ENCODE measurements at regions not wholly inside any gene's neighbourhood (a gene's known extent, or its start where the extent isn't known, plus 50 kb on each side); places are given as distances from the start of the nearest gene placed in this dataset.

DNA sequence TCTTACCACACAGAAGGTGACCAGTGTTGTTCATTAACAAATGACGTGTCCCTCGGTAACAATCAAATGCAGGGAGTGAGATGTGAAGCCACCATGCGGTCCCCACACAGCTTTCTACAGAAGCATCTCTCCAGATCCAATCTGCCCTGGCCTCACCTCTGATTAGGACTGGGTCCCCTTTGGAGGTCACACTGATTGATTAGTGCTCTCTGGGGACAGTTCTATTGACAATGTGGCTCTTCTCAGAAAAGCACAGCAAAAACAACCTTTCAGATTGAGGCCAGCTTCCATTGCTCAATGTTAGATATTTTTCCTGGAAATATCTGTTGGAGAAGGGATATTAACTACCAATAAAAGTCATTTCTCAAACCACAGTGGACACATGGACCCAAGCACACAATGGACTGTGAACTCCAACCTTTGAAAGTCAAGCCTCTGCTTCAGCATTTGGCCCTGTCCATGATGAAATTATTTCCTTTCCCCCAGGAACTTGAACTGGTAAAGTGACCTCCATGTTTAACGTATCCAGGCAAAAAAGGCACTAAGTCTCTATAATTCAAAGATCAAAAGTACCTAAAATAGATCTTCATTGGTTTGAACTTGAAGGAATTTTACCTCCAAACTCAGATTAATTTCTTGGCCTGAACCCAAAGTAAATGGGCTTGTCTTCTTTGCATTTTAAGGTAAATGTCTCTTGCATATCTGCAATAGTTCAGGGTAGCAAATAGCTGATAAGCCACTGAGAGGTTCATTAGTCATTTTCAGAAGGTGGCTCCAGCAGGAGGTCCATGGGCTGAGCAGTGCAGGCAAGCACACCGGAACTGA is 118.5 kb downstream of the FOXA2 start:
- no peak for DNase-seq

DNA sequence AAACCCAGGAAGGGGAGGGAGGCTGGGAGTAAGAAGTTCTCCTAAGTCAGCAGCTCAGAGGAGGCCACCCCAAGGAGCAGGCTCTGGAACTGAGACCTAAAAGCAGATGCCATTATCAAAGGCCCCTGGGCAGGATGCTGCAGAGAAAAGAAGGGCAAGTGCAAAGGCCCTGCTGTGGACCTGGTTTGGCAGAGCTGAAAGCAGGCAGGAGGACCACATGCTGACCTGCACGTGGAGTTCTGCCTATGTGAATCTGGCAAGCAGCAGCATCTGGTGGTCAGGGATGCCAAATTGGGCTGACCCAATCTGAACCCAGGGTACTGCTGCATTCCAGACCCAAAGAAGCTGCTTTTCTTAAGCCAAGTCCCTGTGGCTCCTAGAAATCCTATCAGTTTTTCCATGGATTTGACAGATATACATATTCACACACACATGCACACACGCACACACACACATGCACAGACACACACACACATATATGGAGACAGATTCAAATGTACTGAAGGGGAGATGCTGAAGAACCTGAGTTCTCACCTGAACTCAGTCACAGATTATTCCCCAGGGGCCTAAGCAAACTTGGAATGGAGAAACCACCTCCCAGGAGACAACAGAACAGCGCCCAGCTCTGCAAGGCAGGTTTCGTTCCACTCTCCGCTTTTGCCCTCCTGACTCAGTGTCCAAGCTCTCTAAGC is 119.9 kb downstream of the FOXA2 start:
- no peak for DNase-seq

DNA sequence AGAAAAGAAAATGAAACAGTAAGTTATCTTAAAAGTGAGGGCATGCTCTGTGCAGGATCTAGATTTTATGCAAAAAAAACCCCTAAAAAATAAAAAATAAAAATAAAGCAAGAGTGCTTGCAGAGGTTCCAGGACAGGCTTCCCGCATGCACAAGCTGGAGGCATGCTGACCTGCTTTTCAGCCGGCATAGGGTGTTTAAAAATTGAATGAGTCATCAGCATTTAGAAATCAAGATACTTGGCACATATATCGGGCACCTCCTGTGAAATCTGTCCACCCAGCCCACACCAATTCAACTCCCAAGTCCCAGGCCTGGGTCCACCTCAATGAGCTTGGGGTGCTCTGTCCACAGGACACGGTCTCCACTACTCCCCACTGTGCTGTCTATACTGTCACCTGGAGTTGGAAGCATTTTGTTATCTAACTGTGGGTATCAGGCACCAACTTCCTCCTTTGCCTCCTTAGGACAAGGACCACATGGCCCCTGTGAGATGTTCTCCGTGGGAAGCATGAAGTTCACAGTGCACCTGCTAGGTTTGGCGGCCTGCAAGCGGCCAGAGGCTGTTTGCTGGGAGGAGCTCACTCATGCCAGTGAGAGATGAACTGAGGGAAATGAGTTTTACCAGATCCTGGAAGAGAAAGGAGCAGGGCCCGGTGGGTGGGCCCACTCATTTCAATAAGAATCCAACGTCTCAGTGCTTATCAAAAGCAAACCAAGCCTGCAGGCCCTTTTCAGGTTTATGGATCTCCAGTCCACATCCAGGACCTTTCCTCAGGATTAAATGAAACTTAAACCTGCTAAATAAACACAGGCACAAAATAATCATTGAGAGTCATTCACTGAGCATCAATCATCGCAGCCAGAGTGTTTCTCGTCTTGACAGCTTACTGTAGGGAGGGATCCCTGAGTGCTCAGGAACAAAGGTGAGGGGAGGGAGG is 121.1 kb downstream of the FOXA2 start:
- peak; percentile 46 for DNase-seq

DNA sequence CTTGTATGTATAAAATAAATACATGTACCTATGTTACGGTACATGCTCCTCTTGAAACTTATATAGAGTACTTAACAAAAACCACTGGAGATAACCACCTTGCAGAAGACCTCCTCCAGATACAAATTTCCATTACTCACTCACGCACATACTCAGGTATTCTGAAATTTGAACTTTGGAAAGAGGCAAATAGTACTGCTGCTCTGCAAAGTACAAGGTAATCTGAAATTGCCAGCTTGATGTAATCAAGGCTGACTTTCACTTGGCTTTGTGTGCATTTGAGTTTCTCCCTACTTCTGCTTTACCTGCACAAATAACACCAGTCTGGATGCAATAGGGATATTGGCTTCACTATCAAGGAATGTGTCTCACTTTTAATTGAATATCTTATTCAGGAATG is 123.6 kb downstream of the FOXA2 start:
- no peak for DNase-seq

DNA sequence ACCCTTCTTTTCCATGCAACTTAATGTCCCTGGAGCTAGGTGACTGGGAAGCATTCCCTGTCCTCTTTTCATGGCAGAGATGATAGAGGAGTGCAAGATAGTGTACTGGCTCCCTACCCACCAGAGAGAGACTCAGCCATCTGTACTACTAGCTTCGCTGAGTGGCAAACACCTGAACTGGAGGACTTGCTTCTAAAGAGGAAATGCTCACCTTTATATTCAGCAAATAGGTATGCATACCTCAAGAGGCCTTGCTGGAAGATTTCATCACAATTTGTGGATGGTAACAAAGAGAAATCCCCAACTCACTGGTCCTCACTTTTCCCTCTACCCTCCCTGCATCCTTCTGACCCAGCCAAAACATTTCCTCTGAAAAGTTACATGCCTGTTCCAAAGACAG is 124.1 kb downstream of the FOXA2 start:
- no peak for DNase-seq

DNA sequence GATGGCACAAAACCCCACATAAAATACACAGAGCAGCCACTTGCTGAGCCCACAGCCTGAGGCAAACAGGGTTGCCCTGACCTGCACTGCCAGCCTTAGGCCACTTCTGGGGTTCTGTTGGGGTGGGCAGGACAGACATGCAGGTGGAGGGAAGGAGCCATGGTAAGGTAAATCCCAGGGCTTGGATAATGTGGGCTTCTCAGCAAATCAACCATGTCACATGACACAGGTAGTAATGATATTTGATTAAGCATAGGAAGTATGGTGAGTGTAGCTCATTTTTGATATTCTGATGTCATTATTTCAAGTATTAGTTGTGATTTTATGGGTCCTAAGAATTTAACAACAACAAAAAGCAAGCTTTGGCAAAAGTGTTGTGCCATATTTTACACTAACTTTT is 124.6 kb downstream of the FOXA2 start:
- DNase-seq: no peak

DNA sequence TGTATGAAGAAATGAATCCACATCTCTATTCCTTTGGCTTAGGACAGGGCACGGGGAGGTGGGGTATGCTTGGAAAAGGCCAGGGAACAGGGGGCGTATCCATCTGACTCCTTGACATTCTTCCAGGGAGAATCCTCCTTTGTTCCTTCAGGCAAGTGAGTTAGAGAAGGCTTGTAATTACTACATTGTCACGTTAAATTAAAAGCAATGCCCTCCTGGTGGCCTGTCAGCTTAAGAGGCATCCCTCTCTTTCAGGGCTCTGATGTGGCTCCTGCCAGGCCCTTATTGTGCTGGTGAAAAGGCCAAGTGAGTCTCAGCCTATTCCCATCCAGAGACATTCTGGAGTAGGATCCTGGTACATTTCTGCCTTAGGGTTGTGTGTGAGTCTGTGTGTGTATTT is 128.3 kb downstream of the FOXA2 start:
- peak; percentile 26 for DNase-seq

DNA sequence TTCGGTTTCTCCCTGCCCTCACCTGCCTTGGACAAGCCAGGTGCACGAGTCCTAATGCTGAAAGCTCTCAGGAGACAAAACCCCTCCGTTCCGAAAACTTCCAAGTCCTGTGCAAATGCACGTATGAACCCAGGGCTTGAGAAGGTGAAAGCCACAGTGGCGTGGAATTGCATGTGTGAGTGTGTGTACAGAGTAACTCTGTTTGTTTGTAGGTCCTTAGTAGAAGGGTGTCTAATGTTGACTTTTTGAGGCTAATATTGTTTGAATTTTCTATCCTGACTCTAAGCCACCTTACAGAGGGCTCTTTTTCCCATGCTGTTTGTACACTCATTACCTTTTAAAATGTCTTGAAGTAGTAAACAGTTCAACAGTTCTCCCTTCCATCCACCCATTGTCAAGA is 129.1 kb downstream of the FOXA2 start:
- no peak for DNase-seq

DNA sequence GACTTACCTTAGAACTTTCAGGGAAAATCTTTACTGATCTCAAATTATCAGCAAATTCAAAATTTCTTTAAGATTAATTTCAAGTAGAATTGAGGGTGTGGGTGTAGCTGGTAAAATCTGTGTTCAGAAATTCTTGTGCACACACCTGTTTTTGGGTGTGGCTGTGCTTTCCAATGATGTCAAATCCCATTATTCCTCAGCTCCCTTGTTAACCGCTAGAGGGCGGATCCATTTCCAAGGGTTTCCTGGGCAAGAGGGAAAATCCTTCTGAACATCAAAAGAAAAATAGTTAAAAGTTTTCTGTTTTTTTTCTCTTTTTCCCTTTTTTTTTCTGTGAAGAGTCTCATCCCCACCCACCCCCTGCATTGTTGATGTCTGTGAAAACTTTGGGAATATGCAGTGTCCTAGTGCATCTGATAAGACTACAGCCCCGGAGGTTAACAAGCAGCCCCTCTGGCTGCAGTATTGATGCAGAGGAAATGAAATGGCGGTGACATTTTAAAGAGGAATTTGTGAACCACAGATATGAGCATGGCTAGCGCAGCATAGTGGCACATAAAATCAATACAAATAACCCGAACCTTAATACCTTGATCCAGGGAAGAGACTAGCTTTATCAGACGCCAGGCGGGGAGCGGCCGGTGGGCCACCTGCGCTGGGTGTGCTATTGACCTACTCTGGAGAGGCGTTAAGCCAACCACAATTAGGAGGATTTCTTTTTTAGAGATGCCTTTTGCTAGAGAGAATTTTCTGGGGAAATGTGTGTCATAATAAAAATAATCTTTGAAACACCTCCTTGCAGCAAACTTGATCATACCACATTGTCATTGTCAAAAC is 130.9 kb downstream of the FOXA2 start:
- no peak for DNase-seq

DNA sequence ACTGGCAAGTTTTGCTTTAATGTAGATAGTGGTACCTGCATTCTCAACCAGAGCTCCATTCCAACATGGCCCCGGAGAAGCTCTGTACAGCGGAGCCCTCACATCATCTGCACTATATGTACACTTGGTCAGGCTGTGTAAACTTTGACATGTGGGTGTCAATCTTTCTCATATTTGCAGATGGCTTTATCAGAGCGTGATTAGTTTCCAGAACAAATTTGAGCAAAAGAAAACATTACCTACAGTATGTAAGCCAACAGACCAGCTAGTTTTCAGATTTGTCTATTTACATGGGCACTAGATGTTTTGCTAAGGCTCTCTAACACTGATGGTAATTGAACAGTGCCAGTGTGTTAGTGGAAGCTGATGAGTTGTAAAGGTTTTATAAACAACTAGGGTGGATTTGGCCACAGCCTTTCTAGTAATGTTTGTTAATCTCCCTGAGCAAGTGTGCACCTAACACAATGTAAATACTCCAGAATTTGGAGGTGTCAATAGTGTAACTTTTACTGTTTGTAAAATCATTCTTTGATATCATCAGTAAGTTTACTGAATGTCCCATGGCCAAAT is 131.8 kb downstream of the FOXA2 start:
- no peak for DNase-seq

DNA sequence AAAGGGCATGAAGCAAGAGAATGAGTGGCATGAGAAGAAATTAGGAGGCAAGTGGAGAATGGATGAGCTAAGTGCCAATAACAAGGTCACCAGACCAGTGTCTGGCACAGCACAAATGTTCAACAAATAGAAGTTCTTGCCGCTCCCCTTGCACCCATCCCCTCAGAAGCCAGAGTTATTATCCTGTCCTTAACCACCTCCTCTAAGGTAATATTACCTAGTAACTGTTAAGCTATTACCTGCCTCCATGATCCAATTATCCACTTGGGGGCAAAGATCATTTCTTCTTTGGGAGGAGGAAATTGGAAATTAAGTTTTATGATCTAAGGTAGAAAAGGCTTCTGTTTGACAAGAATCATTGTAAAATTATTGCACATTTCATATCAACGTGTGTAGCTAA is 133.8 kb downstream of the FOXA2 start:
- no peak for DNase-seq

DNA sequence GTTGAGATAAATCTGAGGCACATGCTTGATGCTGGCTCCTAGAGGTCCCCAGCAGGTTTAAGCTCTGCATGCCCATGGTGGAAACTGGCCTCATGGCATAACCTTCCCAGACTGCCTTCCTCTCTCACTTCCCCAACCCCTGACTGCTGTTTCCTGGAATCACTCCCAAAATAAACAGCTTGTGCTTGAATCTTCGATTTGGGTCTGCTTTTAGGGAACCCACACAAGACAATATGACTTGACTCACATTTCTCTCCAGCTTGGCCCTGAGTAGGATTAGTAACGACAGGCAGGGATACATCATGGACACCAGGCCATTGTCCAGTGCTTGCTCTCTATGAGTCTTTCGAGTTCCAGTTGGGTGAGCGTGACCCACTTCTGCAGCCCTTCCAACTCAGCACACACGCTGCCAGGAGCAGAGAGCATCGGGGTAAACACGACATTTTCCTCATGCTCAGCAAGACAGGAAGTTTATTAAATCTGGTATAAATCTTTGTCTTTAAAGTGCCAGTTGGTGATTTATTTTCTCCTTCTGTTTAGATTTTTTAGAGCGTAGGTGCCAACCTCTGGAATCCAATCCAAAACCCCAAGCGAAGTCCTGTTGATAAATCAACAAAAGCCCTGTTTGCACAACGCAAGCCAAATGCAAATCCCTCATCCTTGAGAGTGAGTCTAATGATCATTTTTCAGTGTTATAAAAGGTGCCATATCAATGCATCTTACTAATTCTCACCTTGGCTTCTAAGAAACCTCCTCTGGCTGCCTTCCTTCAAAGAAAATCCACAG is 135.0 kb downstream of the FOXA2 start:
- peak; percentile 76 for DNase-seq

DNA sequence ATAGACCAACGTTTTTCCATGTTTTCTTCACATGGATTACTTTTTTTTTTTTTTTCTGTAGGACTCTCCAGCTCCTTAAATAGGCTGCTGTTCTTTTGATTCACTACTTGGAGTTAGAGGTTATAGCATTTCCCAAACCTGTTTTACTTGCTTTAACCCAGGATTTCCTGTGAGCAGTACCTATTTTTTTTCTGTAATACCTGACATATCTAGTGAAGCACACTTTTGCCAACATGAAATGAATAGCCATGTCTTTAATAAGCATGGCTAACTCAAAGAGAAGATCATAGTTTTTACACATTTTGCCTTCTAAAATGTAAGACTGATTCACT is 137.0 kb downstream of the FOXA2 start:
- no peak for DNase-seq

DNA sequence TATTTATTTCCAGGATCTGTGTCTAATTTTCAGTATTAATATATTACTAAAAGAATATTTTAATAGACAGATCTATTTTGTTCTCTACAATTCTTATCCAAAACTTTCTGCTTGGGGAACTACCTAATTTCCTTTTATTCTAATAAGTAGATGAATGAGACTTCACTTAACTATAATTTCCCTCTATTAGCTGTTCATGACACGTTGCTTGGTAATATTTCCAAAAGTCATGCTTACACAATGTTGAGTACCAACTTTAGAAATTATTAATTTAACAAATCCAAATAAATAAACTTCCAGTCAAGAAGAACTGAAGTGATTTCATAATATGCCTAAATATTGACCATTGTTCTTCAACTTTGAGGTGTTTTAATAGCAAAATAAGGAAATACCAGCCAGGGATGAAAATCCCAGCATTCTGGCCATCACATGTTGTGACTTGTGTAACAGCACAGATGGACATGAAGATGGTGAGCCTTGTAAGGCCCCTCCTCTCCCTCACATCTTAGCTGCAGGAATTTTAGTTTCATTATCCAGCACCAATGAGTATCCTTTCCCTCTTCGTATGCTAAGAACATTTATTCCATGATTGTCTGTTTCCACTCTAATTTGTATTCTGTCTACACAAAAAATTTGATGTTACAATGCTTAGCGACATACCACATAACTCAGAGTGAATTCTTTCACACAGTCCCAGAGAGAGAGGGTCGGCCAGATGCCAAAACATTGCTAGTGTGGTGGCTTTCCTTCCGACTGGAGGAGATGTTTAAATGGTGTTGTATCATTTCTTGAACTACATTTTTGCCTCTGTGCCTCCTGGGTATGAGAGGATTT is 137.5 kb downstream of the FOXA2 start:
- no peak for DNase-seq

DNA sequence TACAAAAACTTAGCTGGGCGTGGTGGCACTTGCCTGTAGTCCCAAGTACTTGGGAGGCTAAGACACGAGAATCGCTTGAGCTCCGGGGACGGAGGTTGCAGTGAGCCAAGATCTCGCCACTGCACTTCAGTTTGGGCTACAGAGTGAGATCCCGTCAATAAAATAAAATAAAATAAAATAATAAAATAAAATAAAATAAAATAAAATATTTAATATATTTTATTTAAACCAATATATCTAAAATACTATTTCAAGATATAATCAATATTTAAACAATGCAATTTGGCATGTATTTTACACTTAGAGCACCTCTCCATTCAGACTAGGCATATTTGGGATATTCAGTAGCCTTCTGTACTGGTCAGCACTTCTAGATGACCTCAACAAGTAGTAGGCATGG is 142.1 kb downstream of the FOXA2 start:
- DNase-seq: no peak

DNA sequence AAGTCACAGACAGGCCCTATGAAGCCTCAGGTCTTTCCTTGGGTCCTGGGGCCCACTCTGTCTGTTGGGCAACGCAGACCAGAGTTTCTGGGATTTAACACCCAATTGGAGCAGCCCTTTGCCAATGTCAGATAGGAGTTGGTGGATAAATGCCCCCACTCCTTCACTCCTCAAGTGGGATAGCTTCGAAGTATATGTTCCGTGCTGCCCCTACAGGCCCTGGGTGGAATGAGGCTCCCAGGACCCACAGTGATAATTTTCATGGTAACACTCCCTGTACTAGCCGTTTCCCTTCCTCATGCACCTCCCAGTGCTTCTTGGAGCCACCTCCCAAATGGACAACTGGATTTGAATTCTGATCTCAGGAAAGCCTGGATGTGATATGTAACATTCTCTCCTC is 145.4 kb downstream of the FOXA2 start:
- DNase-seq: no peak

DNA sequence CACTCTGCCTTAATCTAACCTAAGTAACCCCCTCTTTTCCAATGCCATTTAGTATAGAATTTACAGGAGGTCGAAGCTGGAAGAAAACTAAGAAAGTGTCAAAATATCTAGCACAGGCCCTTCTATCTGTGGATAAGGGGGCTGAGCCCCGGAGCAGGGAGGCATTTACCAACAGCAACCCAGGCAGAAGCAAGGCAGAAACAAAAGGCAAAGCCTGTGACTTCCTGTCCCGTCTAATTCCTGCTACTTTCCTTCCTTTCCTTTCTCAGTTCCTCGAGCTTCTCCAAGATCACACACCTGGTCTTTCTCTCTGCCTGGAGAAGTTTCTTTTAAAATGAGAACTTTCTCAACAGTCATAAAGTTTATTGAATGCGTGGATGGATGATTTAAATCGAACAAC is 146.0 kb downstream of the FOXA2 start:
- DNase-seq: no peak

DNA sequence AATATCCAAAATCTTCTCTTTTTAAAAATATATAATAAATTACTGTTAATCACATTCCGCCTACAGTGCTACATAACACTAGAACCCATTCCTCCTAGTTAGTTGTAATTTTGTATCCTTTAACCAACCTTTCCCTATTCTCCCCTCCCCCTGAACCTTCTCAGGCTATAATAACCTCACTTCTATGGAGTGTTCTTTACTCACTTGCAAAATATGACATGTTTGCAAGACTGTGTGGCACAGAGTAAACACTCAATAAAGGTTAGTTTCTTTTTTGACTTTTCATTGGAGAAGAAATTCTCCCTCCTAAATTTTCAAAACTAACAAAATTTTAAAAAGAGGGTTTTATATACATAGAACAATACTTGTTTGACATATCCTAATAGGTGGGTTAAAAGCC is 147.0 kb downstream of the FOXA2 start:
- no peak for DNase-seq

DNA sequence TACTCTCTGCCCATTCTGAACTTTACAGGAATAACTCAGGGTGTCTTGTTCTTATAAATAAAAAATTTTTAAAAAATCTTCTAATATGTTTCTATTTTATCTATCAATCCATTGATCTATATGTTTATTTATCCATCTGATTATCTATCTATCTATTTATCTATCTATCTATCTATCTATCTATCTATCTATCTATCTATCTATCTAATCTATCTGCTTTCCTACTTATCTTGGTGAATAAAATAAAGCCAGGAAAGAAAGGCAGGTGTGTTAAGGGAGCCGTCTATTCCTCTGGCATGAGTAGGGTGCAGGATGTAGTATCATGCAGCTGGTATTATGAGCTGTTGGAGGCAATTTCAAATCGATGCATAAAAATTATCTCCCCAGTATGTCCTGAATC is 153.0 kb downstream of the FOXA2 start:
- no peak for DNase-seq

DNA sequence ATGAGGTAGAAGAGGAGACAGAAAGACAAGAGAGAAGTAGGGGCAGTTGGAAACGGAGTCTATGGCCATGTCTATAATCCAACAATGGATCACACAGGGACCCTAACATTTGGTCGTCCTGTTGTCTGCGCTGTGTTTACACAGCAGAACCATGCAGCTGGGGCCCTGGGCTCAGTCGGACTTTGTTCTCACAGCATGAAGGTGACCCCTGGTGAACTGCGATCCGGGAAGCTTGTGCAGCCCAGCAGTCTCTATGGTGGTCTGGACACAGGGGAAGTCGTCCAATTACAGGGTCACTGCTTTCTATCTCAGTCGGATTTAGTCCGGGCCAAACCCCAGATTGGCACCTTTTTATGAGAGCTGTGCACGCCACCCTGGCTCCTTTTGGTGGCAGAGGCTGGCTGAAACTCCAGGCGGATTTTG is 153.6 kb downstream of the FOXA2 start:
- DNase-seq: peak; percentile 37

Measured in retina (tissue), 1 donor.